ENCODE measurements at regions not wholly inside any gene's neighbourhood (a gene's known extent, or its start where the extent isn't known, plus 50 kb on each side); places are given as distances from the start of the nearest gene placed in this dataset.

- Histone ChIP-seq H2BK15ac (ENCODE audit: low read depth, low read length) (no peak overlapping the region), H3K56ac (ENCODE audit: insufficient read length, low read depth, low read length) (no peak overlapping the region), H3K9me3 (ENCODE audit: control insufficient read depth, low read depth, low read length) (no peaks in the 10 kb centered on the region), H3K23me2 (ENCODE audit: insufficient read length, low read depth, low read length, poor library complexity, severe bottlenecking) (no peaks in the 10 kb centered on the region), H2BK120ac (ENCODE audit: low read depth, low read length, poor library complexity, severe bottlenecking) (no peak overlapping the region), H4K5ac (ENCODE audit: insufficient read length, low read depth, low read length) (no peak overlapping the region), H3K27ac (ENCODE audit: insufficient read length, low read depth, low read length) (no peak overlapping the region), H3K18ac (ENCODE audit: insufficient read length, low read depth, low read length) (no peak overlapping the region), H2AFZ (ENCODE audit: low read length) (no peak overlapping the region), H3K23ac (ENCODE audit: insufficient read length, low read depth, low read length) (no peak overlapping the region), H3K79me1 (ENCODE audit: insufficient read depth, low read depth, low read length, poor library complexity, severe bottlenecking) (no peaks in the 10 kb centered on the region), H2AK5ac (ENCODE audit: insufficient read length, low read length) (no peak overlapping the region), H3K4me1 (ENCODE audit: insufficient read depth, low read length) (no peaks in the 10 kb centered on the region; the same call in 1 of the 2 replicates), H3T11ph (ENCODE audit: low read length) (no peak overlapping the region), H4K8ac (replicated peaks; ENCODE audit: insufficient read length, low read depth, low read length) (no peak overlapping the region), H3K4ac (ENCODE audit: low read depth, low read length) (no peak overlapping the region), H2BK5ac (ENCODE audit: insufficient read length, low read length) (no peak overlapping the region), H3K79me2 (ENCODE audit: insufficient read depth, low read length) (no peaks in the 10 kb centered on the region), H2BK12ac (ENCODE audit: insufficient read length, low read depth, low read length) (no peak overlapping the region), H3K4me2 (ENCODE audit: insufficient read depth, insufficient read length, low read length) (no peak overlapping the region), H3K9ac (ENCODE audit: extremely low read depth, insufficient read length, low read length) (no peak overlapping the region), H3K27me3 (ENCODE audit: insufficient read depth, low read length) (no peaks in the 10 kb centered on the region), H2BK20ac (ENCODE audit: low read depth, low read length, poor library complexity, severe bottlenecking) (no peak overlapping the region), H4K20me1 (ENCODE audit: control insufficient read depth, insufficient read depth, insufficient read length) (no peaks in the 10 kb centered on the region), H3K14ac (ENCODE audit: insufficient read depth, low read length) (no peak overlapping the region), H4K91ac (ENCODE audit: insufficient read length, low read depth, low read length) (no peak overlapping the region)
- no peak overlapping the region for H3K4me3 Mint-ChIP-seq
- H3K4me1 Mint-ChIP-seq = peaks cover 9 to 13% of the 10 kb centered on the region in 2 experiments; a peak in 3 of 4 replicates
- no peak for TF ChIP-seq CTCF (conservative IDR thresholded peaks at IDR 0.05)
- no peak for DNase-seq
- H3K9me3 Mint-ChIP-seq = no peaks in the 10 kb centered on the region; a peak in 2 of 5 replicates
- no peaks in the 10 kb centered on the region for H3K36me3 Mint-ChIP-seq (ENCODE audit: insufficient read depth in 1 of 3, low read depth in 3 of 3)
- no peak overlapping the region for H3K27ac Mint-ChIP-seq
- no CpG with 5 or more reads among the region's 7 CpGs for WGBS (ENCODE audit: extremely low coverage, insufficient read length, low lambda C conversion rate)
- H3K27me3 Mint-ChIP-seq (ENCODE audit: low read depth) = peaks cover 1% of the 10 kb centered on the region; the same call in 1 of the 2 replicates
These were observed 485.7 kb downstream of the CSNK1G3 start for GRCh38 chr5:123997462-123998215.
